ENCODE measurements at regions not wholly inside any gene's neighbourhood (a gene's known extent, or its start where the extent isn't known, plus 50 kb on each side); places are given as distances from the start of the nearest gene placed in this dataset.
"Not testable (repeated sequence)": the region's sequence is repeated elsewhere in the genome, so short reads cannot be mapped to it uniquely, and the experiment has no call there.

GRCh38 chr5:67873935-67874334 is 341.6 kb upstream of the PIK3R1 start:
- Histone ChIP-seq H3K79me2 (ENCODE audit: insufficient read depth, low read length) (no peaks in the 10 kb centered on the region), H3K9me2 (replicated peaks; ENCODE audit: insufficient read depth, low read length) (no peaks in the 10 kb centered on the region; the same call in 1 of the 2 replicates), H3K4me2 (ENCODE audit: low read depth, low read length, poor library complexity, severe bottlenecking) (no peak overlapping the region), H4K20me1 (ENCODE audit: low read depth, low read length) (no peaks in the 10 kb centered on the region), H3F3A (ENCODE audit: insufficient read depth) (no peaks in the 10 kb centered on the region), H3K4me3 (ENCODE audit: insufficient read depth, low read length, poor library complexity, severe bottlenecking) (no peak overlapping the region), H3K27ac (ENCODE audit: low read depth, low read length) (no peak overlapping the region), H2AFZ (ENCODE audit: low read depth, low read length, severe bottlenecking) (no peak overlapping the region), H3K27me3 (ENCODE audit: low read length) (no peaks in the 10 kb centered on the region), H3K36me3 (ENCODE audit: low read length) (no peaks in the 10 kb centered on the region), H3K9me3 (ENCODE audit: insufficient read depth, low read length) (no peaks in the 10 kb centered on the region), H3K9ac (ENCODE audit: low read length) (no peak overlapping the region)
- TF ChIP-seq CTCF (IDR thresholded peaks at IDR 0.05; ENCODE audit: insufficient read depth, low read length, poor library complexity, severe bottlenecking), result no peak
- TF ChIP-seq EZH2phosphoT487 (conservative IDR thresholded peaks at IDR 0.05; ENCODE audit: low read length), result no peak

GRCh38 chr5:67870662-67871061 is 344.9 kb upstream of the PIK3R1 start:
- Histone ChIP-seq H3K9ac (ENCODE audit: low read length) (no peak overlapping the region), H3F3A (ENCODE audit: insufficient read depth) (no peaks in the 10 kb centered on the region), H4K20me1 (ENCODE audit: low read depth, low read length) (no peaks in the 10 kb centered on the region), H3K9me2 (replicated peaks; ENCODE audit: insufficient read depth, low read length) (no peaks in the 10 kb centered on the region; the same call in 1 of the 2 replicates), H2AFZ (ENCODE audit: low read depth, low read length, severe bottlenecking) (no peak overlapping the region), H3K27ac (ENCODE audit: low read depth, low read length) (no peak overlapping the region), H3K4me2 (ENCODE audit: low read depth, low read length, poor library complexity, severe bottlenecking) (no peak overlapping the region), H3K36me3 (ENCODE audit: low read length) (no peaks in the 10 kb centered on the region), H3K9me3 (ENCODE audit: insufficient read depth, low read length) (no peaks in the 10 kb centered on the region), H3K27me3 (ENCODE audit: low read length) (no peaks in the 10 kb centered on the region), H3K4me3 (ENCODE audit: insufficient read depth, low read length, poor library complexity, severe bottlenecking) (no peak overlapping the region), H3K79me2 (ENCODE audit: insufficient read depth, low read length) (no peaks in the 10 kb centered on the region)
- TF ChIP-seq EZH2phosphoT487 (conservative IDR thresholded peaks at IDR 0.05; ENCODE audit: low read length), result no peak
- no peak for TF ChIP-seq CTCF (IDR thresholded peaks at IDR 0.05; ENCODE audit: insufficient read depth, low read length, poor library complexity, severe bottlenecking)

- H4K20me1 ChIP-seq (ENCODE audit: low read depth, low read length); H3K4me3 ChIP-seq (ENCODE audit: insufficient read depth, low read length, poor library complexity, severe bottlenecking); H3K36me3 ChIP-seq (ENCODE audit: low read length); H3K4me2 ChIP-seq (ENCODE audit: low read depth, low read length, poor library complexity, severe bottlenecking); H3K9ac ChIP-seq (ENCODE audit: low read length); H3K9me2 ChIP-seq (replicated peaks; ENCODE audit: insufficient read depth, low read length); H3K79me2 ChIP-seq (ENCODE audit: insufficient read depth, low read length); H2AFZ ChIP-seq (ENCODE audit: low read depth, low read length, severe bottlenecking); H3K9me3 ChIP-seq (ENCODE audit: insufficient read depth, low read length); H3F3A ChIP-seq (ENCODE audit: insufficient read depth); H3K27ac ChIP-seq (ENCODE audit: low read depth, low read length); H3K27me3 ChIP-seq (ENCODE audit: low read length): not testable (repeated sequence)
Observed at GRCh38 chr5:67864335-67864734, 351.2 kb upstream of the PIK3R1 start.

- H3K9me3 ChIP-seq (ENCODE audit: insufficient read depth, low read length), result no peaks in the 10 kb centered on the region
- H3K4me3 ChIP-seq (ENCODE audit: insufficient read depth, low read length, poor library complexity, severe bottlenecking), result no peak overlapping the region
Observed at GRCh38 chr5:67858471-67859031, 357.0 kb upstream of the PIK3R1 start.

More at GRCh38 chr5:67858471-67859031, 357.0 kb upstream of the PIK3R1 start:
- no peak overlapping the region for H3K27ac ChIP-seq (ENCODE audit: low read depth, low read length)
- no peaks in the 10 kb centered on the region for H4K20me1 ChIP-seq (ENCODE audit: low read depth, low read length)
- H3K9me2 ChIP-seq (replicated peaks; ENCODE audit: insufficient read depth, low read length), result no peaks in the 10 kb centered on the region
- no peak overlapping the region for H2AFZ ChIP-seq (ENCODE audit: low read depth, low read length, severe bottlenecking)
- H3K79me2 ChIP-seq (ENCODE audit: insufficient read depth, low read length), result no peaks in the 10 kb centered on the region
- H3K36me3 ChIP-seq (ENCODE audit: low read length), result no peaks in the 10 kb centered on the region
- H3K27me3 ChIP-seq (ENCODE audit: low read length), result no peaks in the 10 kb centered on the region
- no peak for TF ChIP-seq CTCF (IDR thresholded peaks at IDR 0.05; ENCODE audit: insufficient read depth, low read length, poor library complexity, severe bottlenecking)
- no peak for TF ChIP-seq EZH2phosphoT487 (conservative IDR thresholded peaks at IDR 0.05; ENCODE audit: low read length)
- H3K9ac ChIP-seq (ENCODE audit: low read length), result no peak overlapping the region
- no peaks in the 10 kb centered on the region for H3F3A ChIP-seq (ENCODE audit: insufficient read depth)
- H3K4me2 ChIP-seq (ENCODE audit: low read depth, low read length, poor library complexity, severe bottlenecking), result no peak overlapping the region
